ENCODE measurements at regions not wholly inside any gene's neighbourhood (a gene's known extent, or its start where the extent isn't known, plus 50 kb on each side); places are given as distances from the start of the nearest gene placed in this dataset.

GRCh38 chr7:124323597-124323996 lies 290.7 kb upstream of the TMEM229A start:
- 0 to 57% (median 38%) methylated on average over 1 of the region's 1 CpG; no CpG with 5 or more reads in 3 of the 10 experiments for WGBS, 10 experiments
- H3K4me1 ChIP-seq (replicated peaks in 1 of 2), result no peaks in the 10 kb centered on the region
- no peak overlapping the region for H3K27ac ChIP-seq
- H3K4me3 ChIP-seq, result no peak overlapping the region
- ATAC-seq (replicated peaks in 6 of 8), result no peak
- in situ Hi-C loops (cut with MboI; ENCODE audit: low pct_unique_long_range_greater_than_20kb in 2 of 9, low sequenced_read_pairs in 9 of 9, unreplicated experiment in 9 of 9), result no loop called here

GRCh38 chr7:124322561-124322960 lies 289.7 kb upstream of the TMEM229A start:
- 0 to 100% (median 76%) methylated on average over 1 of the region's 1 CpG for WGBS, 10 experiments
- in situ Hi-C loops (cut with MboI; ENCODE audit: low pct_unique_long_range_greater_than_20kb in 2 of 9, low sequenced_read_pairs in 9 of 9, unreplicated experiment in 9 of 9), result no loop called here
- no peak overlapping the region for H3K27ac ChIP-seq
- no peak overlapping the region for H3K4me3 ChIP-seq
- H3K4me1 ChIP-seq (replicated peaks in 1 of 2), result no peaks in the 10 kb centered on the region
- no peak for ATAC-seq (replicated peaks in 6 of 8)

- no peaks in the 10 kb centered on the region for H3K4me1 ChIP-seq (replicated peaks in 1 of 2)
- no peak for ATAC-seq (replicated peaks in 6 of 8)
- 9 to 76% (median 64%) methylated on average over 2 to 5 of the region's 5 CpGs for WGBS, 10 experiments
- H3K4me3 ChIP-seq, result no peak overlapping the region
- in situ Hi-C loops (cut with MboI; ENCODE audit: low pct_unique_long_range_greater_than_20kb in 2 of 9, low sequenced_read_pairs in 9 of 9, unreplicated experiment in 9 of 9), result no loop called here
- no peak overlapping the region for H3K27ac ChIP-seq
Observed at GRCh38 chr7:124318721-124319450, 286.0 kb upstream of the TMEM229A start.

- Histone ChIP-seq H3K27ac (no peak overlapping the region), H3K4me1 (replicated peaks in 1 of 2) (peaks cover 0 to 3% of the 10 kb centered on the region in 2 donors), H3K4me3 (no peak overlapping the region)
- ATAC-seq (replicated peaks in 6 of 8), result peak in 3 of 8 experiments; percentile 69 to 92 (median 70)
- in situ Hi-C loops (cut with MboI; ENCODE audit: low pct_unique_long_range_greater_than_20kb in 2 of 9, low sequenced_read_pairs in 9 of 9, unreplicated experiment in 9 of 9), result no loop called here
Observed at GRCh38 chr7:124310934-124311390, 278.1 kb upstream of the TMEM229A start.

- H3K27ac ChIP-seq, result no peak overlapping the region
- peaks cover 0 to 3% of the 10 kb centered on the region in 2 donors for H3K4me1 ChIP-seq (replicated peaks in 1 of 2)
- H3K4me3 ChIP-seq, result no peak overlapping the region
- ATAC-seq (replicated peaks in 6 of 8), result no peak
- in situ Hi-C loops (cut with MboI; ENCODE audit: low pct_unique_long_range_greater_than_20kb in 2 of 9, low sequenced_read_pairs in 9 of 9, unreplicated experiment in 9 of 9), result no loop called here
Observed at GRCh38 chr7:124308384-124308783, 275.5 kb upstream of the TMEM229A start.

- no peak overlapping the region for H3K27ac ChIP-seq
- no peak overlapping the region for H3K4me3 ChIP-seq
- ATAC-seq (replicated peaks in 6 of 8), result no peak
- WGBS, 10 experiments, result 0 to 100% (median 38%) methylated on average over 1 of the region's 1 CpG; no CpG with 5 or more reads in 3 of the 10 experiments
- H3K4me1 ChIP-seq (replicated peaks in 1 of 2), result no peaks in the 10 kb centered on the region
- in situ Hi-C loops (cut with MboI; ENCODE audit: low pct_unique_long_range_greater_than_20kb in 2 of 9, low sequenced_read_pairs in 9 of 9, unreplicated experiment in 9 of 9), result no loop called here
Observed at GRCh38 chr7:124295289-124295688, 262.4 kb upstream of the TMEM229A start.

- Histone ChIP-seq H3K4me1 (replicated peaks in 1 of 2) (no peaks in the 10 kb centered on the region), H3K4me3 (no peak overlapping the region), H3K27ac (no peak overlapping the region)
- in situ Hi-C loops (cut with MboI; ENCODE audit: low pct_unique_long_range_greater_than_20kb in 2 of 9, low sequenced_read_pairs in 9 of 9, unreplicated experiment in 9 of 9), result no loop called here
- no peak for ATAC-seq (replicated peaks in 6 of 8)
- 0 to 70% (median 13%) methylated on average over 1 of the region's 1 CpG; no CpG with 5 or more reads in 5 of the 10 experiments for WGBS, 10 experiments
Observed at GRCh38 chr7:124284937-124285336, 252.1 kb upstream of the TMEM229A start.

- Histone ChIP-seq H3K4me3 (no peak overlapping the region), H3K4me1 (replicated peaks in 1 of 2) (peaks cover 0 to 6% of the 10 kb centered on the region in 2 donors), H3K27ac (no peak overlapping the region)
- 0 to 100% (median 40%) methylated on average over 1 to 3 of the region's 3 CpGs; no CpG with 5 or more reads in 3 of the 10 experiments for WGBS, 10 experiments
- in situ Hi-C loops (cut with MboI; ENCODE audit: low pct_unique_long_range_greater_than_20kb in 2 of 9, low sequenced_read_pairs in 9 of 9, unreplicated experiment in 9 of 9), result no loop called here
- peak in 4 of 8 experiments; percentile 29 to 87 (median 54) for ATAC-seq (replicated peaks in 6 of 8)
Observed at GRCh38 chr7:124276005-124276622, 243.2 kb upstream of the TMEM229A start.

- ATAC-seq (replicated peaks in 6 of 8), result peak in 1 of 8 experiments; percentile 39
Observed at GRCh38 chr7:124275411-124275810, 242.5 kb upstream of the TMEM229A start.

GRCh38 chr7:124269774-124270173 lies 236.9 kb upstream of the TMEM229A start:
- H3K4me3 ChIP-seq, result no peak overlapping the region
- in situ Hi-C loops (cut with MboI; ENCODE audit: low pct_unique_long_range_greater_than_20kb in 2 of 9, low sequenced_read_pairs in 9 of 9, unreplicated experiment in 9 of 9), result no loop called here
- no peaks in the 10 kb centered on the region for H3K4me1 ChIP-seq (replicated peaks in 1 of 2)
- ATAC-seq (replicated peaks in 6 of 8), result no peak
- no peak overlapping the region for H3K27ac ChIP-seq

More at GRCh38 chr7:124275411-124275810, 242.5 kb upstream of the TMEM229A start:
- in situ Hi-C loops (cut with MboI; ENCODE audit: low pct_unique_long_range_greater_than_20kb in 2 of 9, low sequenced_read_pairs in 9 of 9, unreplicated experiment in 9 of 9), result no loop called here
- Histone ChIP-seq H3K4me3 (no peak overlapping the region), H3K4me1 (replicated peaks in 1 of 2) (peaks cover 0 to 6% of the 10 kb centered on the region in 2 donors), H3K27ac (no peak overlapping the region)
- 0 to 49% (median 0%) methylated on average over 1 to 3 of the region's 3 CpGs; no CpG with 5 or more reads in 3 of the 10 experiments for WGBS, 10 experiments

- in situ Hi-C loops (cut with MboI; ENCODE audit: low pct_unique_long_range_greater_than_20kb in 2 of 9, low sequenced_read_pairs in 9 of 9, unreplicated experiment in 9 of 9), result no loop called here
- peaks cover 11 to 14% of the 10 kb centered on the region in 2 donors for H3K4me1 ChIP-seq (replicated peaks in 1 of 2)
- 14 to 100% (median 90%) methylated on average over 1 to 2 of the region's 2 CpGs; no CpG with 5 or more reads in 1 of the 10 experiments for WGBS, 10 experiments
- ATAC-seq (replicated peaks in 6 of 8), result no peak
- H3K27ac ChIP-seq, result no peak overlapping the region
- no peak overlapping the region for H3K4me3 ChIP-seq
Observed at GRCh38 chr7:124267154-124267553, 234.3 kb upstream of the TMEM229A start.

- Histone ChIP-seq H3K4me1 (replicated peaks in 1 of 2) (peaks cover 11 to 16% of the 10 kb centered on the region in 2 donors), H3K27ac (no peak overlapping the region), H3K4me3 (no peak overlapping the region)
- 0 to 88% (median 70%) methylated on average over 1 to 4 of the region's 4 CpGs; no CpG with 5 or more reads in 1 of the 10 experiments for WGBS, 10 experiments
- in situ Hi-C loops (cut with MboI; ENCODE audit: low pct_unique_long_range_greater_than_20kb in 2 of 9, low sequenced_read_pairs in 9 of 9, unreplicated experiment in 9 of 9), result no loop called here
- peak in 7 of 8 experiments; percentile 30 to 98 (median 59) for ATAC-seq (replicated peaks in 6 of 8)
Observed at GRCh38 chr7:124263232-124263827, 230.5 kb upstream of the TMEM229A start.

GRCh38 chr7:124261710-124262109 lies 228.8 kb upstream of the TMEM229A start:
- WGBS, 10 experiments, result 0 to 83% (median 33%) methylated on average over 1 to 2 of the region's 2 CpGs; no CpG with 5 or more reads in 1 of the 10 experiments
- H3K4me3 ChIP-seq, result no peak overlapping the region
- in situ Hi-C loops (cut with MboI; ENCODE audit: low pct_unique_long_range_greater_than_20kb in 2 of 9, low sequenced_read_pairs in 9 of 9, unreplicated experiment in 9 of 9), result no loop called here
- H3K4me1 ChIP-seq (replicated peaks in 1 of 2), result peaks cover 11 to 16% of the 10 kb centered on the region in 2 donors
- ATAC-seq (replicated peaks in 6 of 8), result no peak
- no peak overlapping the region for H3K27ac ChIP-seq
